ENCODE measurements at regions not wholly inside any gene's neighbourhood (a gene's known extent, or its start where the extent isn't known, plus 50 kb on each side); places are given as distances from the start of the nearest gene placed in this dataset.

DNA sequence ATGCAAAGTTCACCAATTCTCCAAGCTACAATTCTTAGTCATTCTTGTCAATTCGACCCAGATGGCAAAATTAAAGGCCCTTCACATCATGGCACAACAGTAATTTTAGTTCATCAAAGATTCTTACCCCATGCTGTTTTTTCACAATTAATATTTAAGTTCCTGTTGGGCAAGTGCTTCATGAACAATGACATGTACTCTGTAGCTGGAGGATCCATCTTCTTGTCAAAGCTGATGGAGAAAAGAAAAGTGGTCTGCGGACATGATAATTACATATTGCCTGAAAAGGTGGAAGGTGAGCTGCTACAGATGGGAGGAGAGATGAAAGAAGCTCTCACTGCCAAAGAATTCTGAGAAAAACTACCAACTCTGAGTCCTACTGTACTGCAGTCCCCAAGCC, 1370.3 kb upstream of the SLC10A2 start:
- no peaks in the 10 kb centered on the region for H3K36me3 ChIP-seq (ENCODE audit: control insufficient read depth in 2 of 2, insufficient read depth in 1 of 2, low read length in 2 of 2)
- TF ChIP-seq EGR2 (tag by site-specific recombination; IDR thresholded peaks at IDR 0.05; ENCODE audit: low read depth), result no peak
- TF ChIP-seq ZNF549 (tag by site-specific recombination; IDR thresholded peaks at IDR 0.05), result no peak
- TF ChIP-seq, protein P1, sequence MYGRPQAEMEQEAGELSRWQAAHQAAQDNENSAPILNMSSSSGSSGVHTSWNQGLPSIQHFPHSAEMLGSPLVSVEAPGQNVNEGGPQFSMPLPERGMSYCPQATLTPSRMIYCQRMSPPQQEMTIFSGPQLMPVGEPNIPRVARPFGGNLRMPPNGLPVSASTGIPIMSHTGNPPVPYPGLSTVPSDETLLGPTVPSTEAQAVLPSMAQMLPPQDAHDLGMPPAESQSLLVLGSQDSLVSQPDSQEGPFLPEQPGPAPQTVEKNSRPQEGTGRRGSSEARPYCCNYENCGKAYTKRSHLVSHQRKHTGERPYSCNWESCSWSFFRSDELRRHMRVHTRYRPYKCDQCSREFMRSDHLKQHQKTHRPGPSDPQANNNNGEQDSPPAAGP (tag by site-specific recombination; IDR thresholded peaks at IDR 0.05), result no peak
- TF ChIP-seq ZNF501 (tag by site-specific recombination; IDR thresholded peaks at IDR 0.05), result no peak
- H3K27ac ChIP-seq (ENCODE audit: extremely low read depth, low read depth, low read length), result no peak overlapping the region
- H3K9me3 ChIP-seq (ENCODE audit: control insufficient read depth, insufficient read depth, low read depth, low read length), result no peaks in the 10 kb centered on the region
- no peak overlapping the region for H3K4me3 ChIP-seq (ENCODE audit: low read depth, low read length)
- ChIA-PET CTCF (no interaction called here), POLR2A (no interaction called here)
- H3K4me1 ChIP-seq (ENCODE audit: control insufficient read depth, insufficient read depth, low read length), result no peaks in the 10 kb centered on the region

DNA sequence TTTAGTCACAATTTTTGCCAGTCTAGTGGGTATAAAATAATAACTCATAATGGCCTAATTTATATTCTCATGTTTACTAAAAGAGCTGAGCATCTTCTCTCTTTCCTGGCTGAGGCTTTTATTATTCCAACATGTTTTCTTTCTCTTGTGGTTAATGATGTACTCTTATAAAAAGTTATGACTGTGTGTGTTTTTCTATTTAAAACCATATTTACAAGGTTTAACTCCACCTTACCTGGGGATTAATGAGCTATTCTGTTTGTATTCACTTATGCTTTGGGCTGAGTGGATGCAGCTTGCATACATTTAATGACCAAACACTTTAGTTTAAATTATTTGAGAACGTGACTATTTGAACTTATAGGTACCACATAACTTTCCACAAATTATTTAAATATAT, 1365.7 kb upstream of the SLC10A2 start:
- TF ChIP-seq ZNF324 (tag by site-specific recombination; IDR thresholded peaks at IDR 0.05) (no peak), ZNF140 (tag by site-specific recombination; IDR thresholded peaks at IDR 0.05) (no peak), ZNF785 (tag by site-specific recombination; IDR thresholded peaks at IDR 0.05) (no peak), ZNF169 (tag by site-specific recombination; IDR thresholded peaks at IDR 0.05) (no peak), ZNF791 (tag by site-specific recombination; IDR thresholded peaks at IDR 0.05) (no peak)
- TF ChIP-seq, protein P2, sequence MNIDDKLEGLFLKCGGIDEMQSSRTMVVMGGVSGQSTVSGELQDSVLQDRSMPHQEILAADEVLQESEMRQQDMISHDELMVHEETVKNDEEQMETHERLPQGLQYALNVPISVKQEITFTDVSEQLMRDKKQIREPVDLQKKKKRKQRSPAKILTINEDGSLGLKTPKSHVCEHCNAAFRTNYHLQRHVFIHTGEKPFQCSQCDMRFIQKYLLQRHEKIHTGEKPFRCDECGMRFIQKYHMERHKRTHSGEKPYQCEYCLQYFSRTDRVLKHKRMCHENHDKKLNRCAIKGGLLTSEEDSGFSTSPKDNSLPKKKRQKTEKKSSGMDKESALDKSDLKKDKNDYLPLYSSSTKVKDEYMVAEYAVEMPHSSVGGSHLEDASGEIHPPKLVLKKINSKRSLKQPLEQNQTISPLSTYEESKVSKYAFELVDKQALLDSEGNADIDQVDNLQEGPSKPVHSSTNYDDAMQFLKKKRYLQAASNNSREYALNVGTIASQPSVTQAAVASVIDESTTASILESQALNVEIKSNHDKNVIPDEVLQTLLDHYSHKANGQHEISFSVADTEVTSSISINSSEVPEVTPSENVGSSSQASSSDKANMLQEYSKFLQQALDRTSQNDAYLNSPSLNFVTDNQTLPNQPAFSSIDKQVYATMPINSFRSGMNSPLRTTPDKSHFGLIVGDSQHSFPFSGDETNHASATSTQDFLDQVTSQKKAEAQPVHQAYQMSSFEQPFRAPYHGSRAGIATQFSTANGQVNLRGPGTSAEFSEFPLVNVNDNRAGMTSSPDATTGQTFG (tag by site-specific recombination; IDR thresholded peaks at IDR 0.05; ENCODE audit: borderline replicate concordance), result no peak
- Histone ChIP-seq H3K4me1 (ENCODE audit: control insufficient read depth, insufficient read depth, low read length) (no peaks in the 10 kb centered on the region), H3K36me3 (ENCODE audit: control insufficient read depth in 2 of 2, insufficient read depth in 1 of 2, low read length in 2 of 2) (no peaks in the 10 kb centered on the region), H3K27ac (ENCODE audit: extremely low read depth, low read depth, low read length) (no peak overlapping the region), H3K9me3 (ENCODE audit: control insufficient read depth, insufficient read depth, low read depth, low read length) (no peaks in the 10 kb centered on the region), H3K4me3 (ENCODE audit: low read depth, low read length) (no peak overlapping the region)
- POLR2A ChIA-PET, result no interaction called here
- CTCF ChIA-PET, result no interaction called here

DNA sequence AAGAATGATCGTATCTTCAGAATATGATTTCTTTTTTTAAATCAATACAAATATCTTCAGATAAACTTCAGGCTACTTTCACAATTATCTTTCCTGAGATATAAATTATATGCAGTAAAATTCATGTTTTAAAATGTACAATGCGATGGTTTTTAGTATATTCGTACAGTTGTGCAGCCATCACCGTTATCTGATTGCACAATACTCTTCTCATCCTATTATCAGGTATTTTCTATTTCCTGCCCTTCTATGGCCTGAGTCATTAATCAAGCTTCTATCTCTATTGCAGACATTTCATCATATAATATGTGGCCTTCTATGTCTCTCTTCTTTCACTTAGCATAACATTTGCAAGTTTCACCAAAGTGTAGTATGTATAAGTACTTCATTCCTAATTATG, 1360.2 kb upstream of the SLC10A2 start:
- Histone ChIP-seq H3K4me1 (ENCODE audit: control insufficient read depth, insufficient read depth, low read length) (no peaks in the 10 kb centered on the region), H3K4me3 (ENCODE audit: low read depth, low read length) (no peak overlapping the region), H3K9me3 (ENCODE audit: control insufficient read depth, insufficient read depth, low read depth, low read length) (no peaks in the 10 kb centered on the region), H3K36me3 (ENCODE audit: control insufficient read depth in 2 of 2, insufficient read depth in 1 of 2, low read length in 2 of 2) (no peaks in the 10 kb centered on the region), H3K27ac (ENCODE audit: extremely low read depth, low read depth, low read length) (no peak overlapping the region)
- ChIA-PET POLR2A (no interaction called here), CTCF (interaction anchor here (0.7 kb wide), 1 partner anchor 18 kb away, joined by 3 read pairs; no protein-coding TSS in a partner anchor)
- no peak for TF ChIP-seq GLI4 (tag by site-specific recombination; IDR thresholded peaks at IDR 0.05)
- TF ChIP-seq ZNF660 (tag by site-specific recombination; IDR thresholded peaks at IDR 0.05), result no peak
- no peak for TF ChIP-seq ZXDB (tag by site-specific recombination; IDR thresholded peaks at IDR 0.05)
- no peak for TF ChIP-seq MEIS1 (CRISPR knock-in tag; IDR thresholded peaks at IDR 0.05; ENCODE audit: borderline replicate concordance)
- no peak for TF ChIP-seq ZNF544 (tag by site-specific recombination; IDR thresholded peaks at IDR 0.05)
- TF ChIP-seq ZNF785 (tag by site-specific recombination; IDR thresholded peaks at IDR 0.05), result no peak
- TF ChIP-seq, protein P3, sequence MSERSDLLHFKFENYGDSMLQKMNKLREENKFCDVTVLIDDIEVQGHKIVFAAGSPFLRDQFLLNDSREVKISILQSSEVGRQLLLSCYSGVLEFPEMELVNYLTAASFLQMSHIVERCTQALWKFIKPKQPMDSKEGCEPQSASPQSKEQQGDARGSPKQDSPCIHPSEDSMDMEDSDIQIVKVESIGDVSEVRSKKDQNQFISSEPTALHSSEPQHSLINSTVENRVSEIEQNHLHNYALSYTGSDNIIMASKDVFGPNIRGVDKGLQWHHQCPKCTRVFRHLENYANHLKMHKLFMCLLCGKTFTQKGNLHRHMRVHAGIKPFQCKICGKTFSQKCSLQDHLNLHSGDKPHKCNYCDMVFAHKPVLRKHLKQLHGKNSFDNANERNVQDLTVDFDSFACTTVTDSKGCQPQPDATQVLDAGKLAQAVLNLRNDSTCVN (tag by site-specific recombination; optimal IDR thresholded peaks at IDR 0.05), result no peak
- no peak for TF ChIP-seq ZNF510 (tag by site-specific recombination; IDR thresholded peaks at IDR 0.05; ENCODE audit: insufficient replicate concordance)
- TF ChIP-seq ZNF837 (tag by site-specific recombination; IDR thresholded peaks at IDR 0.05), result no peak
- TF ChIP-seq ZNF777 (tag by site-specific recombination; IDR thresholded peaks at IDR 0.05; ENCODE audit: borderline replicate concordance), result no peak
- TF ChIP-seq ZNF324 (tag by site-specific recombination; IDR thresholded peaks at IDR 0.05), result no peak
- no peak for TF ChIP-seq ZNF658 (tag by site-specific recombination; IDR thresholded peaks at IDR 0.05)
- no peak for TF ChIP-seq ZNF394 (tag by site-specific recombination; IDR thresholded peaks at IDR 0.05; ENCODE audit: borderline replicate concordance)
- TF ChIP-seq BCL11B (tag by site-specific recombination; IDR thresholded peaks at IDR 0.05; ENCODE audit: low read depth), result no peak
